Calu3 (cell line): ENCODE measurements at regions not wholly inside any gene's neighbourhood (a gene's known extent, or its start where the extent isn't known, plus 50 kb on each side); places are given as distances from the start of the nearest gene placed in this dataset.
"Not testable (repeated sequence)": the region's sequence is repeated elsewhere in the genome, so short reads cannot be mapped to it uniquely, and the experiment has no call there.

Experiments used
- BruUV-seq: library from RNA; stranded (reverse); fragments of 400-500 nt; replicated peaks from 2 replicates; lab custom pipeline; 2021; lab: Mats Ljungman, UMichigan
- CTCF ChIA-PET: fragments of 300-600 bp; sonication (Branson Sonifier 250); formaldehyde crosslinking; loops from one replicate; lab custom pipeline; 2022; ENCODE audit warnings: antibody characterized with exemption; lab: Charles Lee
- DNase-seq: peaks from one replicate; pipeline ENCODE4 v3.0.0; 2022
- H3K27ac Mint-ChIP-seq: one replicate; pipeline ENCODE4 v1.8.0; 2022; ENCODE audit warnings: mixed read lengths; ENCODE audit not compliant: unreplicated experiment
- H3K27me3 Mint-ChIP-seq: one replicate; pipeline ENCODE4 v1.8.0; 2022; ENCODE audit warnings: mixed read lengths; ENCODE audit not compliant: unreplicated experiment
- H3K36me3 Mint-ChIP-seq: one replicate; pipeline ENCODE4 v1.8.0; 2022; ENCODE audit warnings: mild to moderate bottlenecking, moderate library complexity, mixed read lengths; ENCODE audit not compliant: insufficient read depth, unreplicated experiment
- H3K4me1 Mint-ChIP-seq: one replicate; pipeline ENCODE4 v1.8.0; 2022; ENCODE audit warnings: mild to moderate bottlenecking, low read depth, mixed read lengths; ENCODE audit not compliant: unreplicated experiment
- H3K4me3 Mint-ChIP-seq: one replicate; pipeline ENCODE4 v1.8.0; 2022; ENCODE audit warnings: mild to moderate bottlenecking, low read depth, moderate library complexity, mixed read lengths; ENCODE audit not compliant: unreplicated experiment
- H3K9me3 Mint-ChIP-seq: one replicate; pipeline ENCODE4 v1.8.0; 2022; ENCODE audit warnings: low read depth, mixed read lengths; ENCODE audit not compliant: unreplicated experiment
- CTCF ChIP-seq: fragments of 200-600 bp; IDR thresholded peaks from one replicate; pipeline ENCODE4 v1.8.0; 2022; ENCODE audit warnings: antibody characterized with exemption; ENCODE audit not compliant: unreplicated experiment
- intact Hi-C: fragments of 100-400 bp; cut with micrococcal nuclease; formaldehyde crosslinking; loops from one replicate; pipeline ENCODE4 v1.10.0; 2022; ENCODE audit not compliant: unreplicated experiment

- Mint-ChIP-seq H3K4me3 (no peak overlapping the region), H3K4me1 (no peaks in the 10 kb centered on the region), H3K36me3 (no peaks in the 10 kb centered on the region), H3K9me3 (no peaks in the 10 kb centered on the region), H3K27ac (no peak overlapping the region), H3K27me3 (no peaks in the 10 kb centered on the region)
- intact Hi-C loops: no loop called here
- BruUV-seq: no TSS peak
- no peak for DNase-seq
- TF ChIP-seq CTCF: no peak
- CTCF ChIA-PET: no interaction called here
Measured at GRCh38 chr15:99818872-99819271, 85.6 kb upstream of the LYSMD4 start.

GRCh38 chr15:99816862-99817261 lies 83.6 kb upstream of the LYSMD4 start:
- BruUV-seq, H3K36me3 Mint-ChIP-seq, DNase-seq, H3K4me1 Mint-ChIP-seq, intact Hi-C loops, CTCF ChIA-PET, H3K4me3 Mint-ChIP-seq, H3K27ac Mint-ChIP-seq, H3K9me3 Mint-ChIP-seq, H3K27me3 Mint-ChIP-seq: not testable (repeated sequence)

- BruUV-seq, H3K27me3 Mint-ChIP-seq, H3K4me3 Mint-ChIP-seq, H3K27ac Mint-ChIP-seq, H3K36me3 Mint-ChIP-seq, H3K4me1 Mint-ChIP-seq, DNase-seq, CTCF ChIA-PET, H3K9me3 Mint-ChIP-seq, intact Hi-C loops: not testable (repeated sequence)
Measured at GRCh38 chr15:99810663-99811062, 77.4 kb upstream of the LYSMD4 start.

- intact Hi-C loops: loop anchor here (5.0 kb wide), 1 partner anchor 528 kb away; no protein-coding TSS in a partner anchor
- not testable (repeated sequence) for H3K4me3 Mint-ChIP-seq, H3K4me1 Mint-ChIP-seq, H3K27me3 Mint-ChIP-seq, DNase-seq, H3K27ac Mint-ChIP-seq, H3K36me3 Mint-ChIP-seq, BruUV-seq, H3K9me3 Mint-ChIP-seq
- CTCF ChIA-PET: interaction anchor here (0.7 kb wide), 1 partner anchor 536 kb away, joined by 3 read pairs; no protein-coding TSS in a partner anchor
Measured at GRCh38 chr15:99799854-99800250, 66.6 kb upstream of the LYSMD4 start.

GRCh38 chr15:99799182-99799853 lies 66.1 kb upstream of the LYSMD4 start:
- H3K4me3 Mint-ChIP-seq, H3K4me1 Mint-ChIP-seq, H3K27me3 Mint-ChIP-seq, H3K9me3 Mint-ChIP-seq, H3K27ac Mint-ChIP-seq, H3K36me3 Mint-ChIP-seq, DNase-seq, BruUV-seq: not testable (repeated sequence)
- CTCF ChIA-PET: interaction anchor here (0.7 kb wide), 1 partner anchor 536 kb away, joined by 3 read pairs; no protein-coding TSS in a partner anchor
- intact Hi-C loops: loop anchor here (5.0 kb wide), 1 partner anchor 527 kb away; no protein-coding TSS in a partner anchor

- CTCF ChIA-PET, H3K4me1 Mint-ChIP-seq, H3K36me3 Mint-ChIP-seq, H3K27me3 Mint-ChIP-seq, H3K4me3 Mint-ChIP-seq, H3K27ac Mint-ChIP-seq, BruUV-seq, H3K9me3 Mint-ChIP-seq, DNase-seq: not testable (repeated sequence)
- intact Hi-C loops: loop anchor here (5.0 kb wide), 1 partner anchor 525 kb away; no protein-coding TSS in a partner anchor
Measured at GRCh38 chr15:99796940-99797870, 64.0 kb upstream of the LYSMD4 start.

GRCh38 chr15:99791881-99792807 lies 58.9 kb upstream of the LYSMD4 start:
- H3K36me3 Mint-ChIP-seq, H3K27ac Mint-ChIP-seq, CTCF ChIA-PET, BruUV-seq, DNase-seq, H3K9me3 Mint-ChIP-seq, intact Hi-C loops, H3K4me1 Mint-ChIP-seq, H3K4me3 Mint-ChIP-seq: not testable (repeated sequence)
- H3K27me3 Mint-ChIP-seq: peaks cover 28% of the 10 kb centered on the region

GRCh38 chr15:99790751-99791150 lies 57.5 kb upstream of the LYSMD4 start:
- H3K36me3 Mint-ChIP-seq, CTCF ChIA-PET, H3K27ac Mint-ChIP-seq, intact Hi-C loops, DNase-seq, H3K4me1 Mint-ChIP-seq, BruUV-seq, H3K4me3 Mint-ChIP-seq, H3K9me3 Mint-ChIP-seq: not testable (repeated sequence)
- peaks cover 28% of the 10 kb centered on the region for H3K27me3 Mint-ChIP-seq
